ENCODE measurements at regions not wholly inside any gene's neighbourhood (a gene's known extent, or its start where the extent isn't known, plus 50 kb on each side); places are given as distances from the start of the nearest gene placed in this dataset.

GRCh38 chr14:22380571-22381407 is 208.2 kb downstream of the DAD1 start:
- TF ChIP-seq POLR2A (IDR thresholded peaks at IDR 0.05) (no peak), POLR2AphosphoS5 (IDR thresholded peaks at IDR 0.05) (no peak)
